ENCODE measurements at regions not wholly inside any gene's neighbourhood (a gene's known extent, or its start where the extent isn't known, plus 50 kb on each side); places are given as distances from the start of the nearest gene placed in this dataset.

- DNase-seq, result no peak
Measured at GRCh38 chr20:10925767-10926166, 252.0 kb upstream of the JAG1 start.

- no peak for DNase-seq
Measured at GRCh38 chr20:10927011-10927583, 253.3 kb upstream of the JAG1 start.

GRCh38 chr20:10927936-10928840, 254.4 kb upstream of the JAG1 start:
- no peak for DNase-seq

- no peak for DNase-seq
Measured at GRCh38 chr20:10928841-10929421, 255.1 kb upstream of the JAG1 start.

GRCh38 chr20:10935658-10936402, 262.0 kb upstream of the JAG1 start:
- no peak for DNase-seq

GRCh38 chr20:10936786-10937185, 263.0 kb upstream of the JAG1 start:
- DNase-seq, result no peak

- DNase-seq, result no peak
Measured at GRCh38 chr20:10939331-10939941, 265.6 kb upstream of the JAG1 start.

- no peak for DNase-seq
Measured at GRCh38 chr20:10940941-10941340, 267.1 kb upstream of the JAG1 start.

- no peak for DNase-seq
Measured at GRCh38 chr20:10943686-10944265, 270.0 kb upstream of the JAG1 start.

- DNase-seq, result no peak
Measured at GRCh38 chr20:10946124-10946880, 272.5 kb upstream of the JAG1 start.

GRCh38 chr20:10947726-10948125, 273.9 kb upstream of the JAG1 start:
- no peak for DNase-seq

GRCh38 chr20:10949930-10950783, 276.4 kb upstream of the JAG1 start:
- DNase-seq, result no peak

GRCh38 chr20:10951216-10951615, 277.4 kb upstream of the JAG1 start:
- DNase-seq, result no peak

- no peak for DNase-seq
Measured at GRCh38 chr20:10951904-10952303, 278.1 kb upstream of the JAG1 start.

- DNase-seq, result no peak
Measured at GRCh38 chr20:10953437-10953836, 279.6 kb upstream of the JAG1 start.

GRCh38 chr20:10954137-10954840, 280.5 kb upstream of the JAG1 start:
- no peak for DNase-seq

GRCh38 chr20:10954908-10955580, 281.2 kb upstream of the JAG1 start:
- DNase-seq, result no peak

GRCh38 chr20:10958279-10958678, 284.5 kb upstream of the JAG1 start:
- DNase-seq, result no peak

GRCh38 chr20:10960416-10960815, 286.6 kb upstream of the JAG1 start:
- DNase-seq, result no peak
